Transverse colon (tissue), 4 donors: ENCODE measurements at regions not wholly inside any gene's neighbourhood (a gene's known extent, or its start where the extent isn't known, plus 50 kb on each side); places are given as distances from the start of the nearest gene placed in this dataset.

Source experiments
- DNase-seq: peaks from one replicate; pipeline ENCODE4 v3.0.0-alpha.2; 2019
- H3K27ac ChIP-seq, 4 donors: fragments of 200-600 bp; sonication (generic); 2 replicates each; pipeline ENCODE4 v1.5.1; 2016 to 2018; ENCODE audit warnings: inconsistent platforms in 4 of 4
- H3K27me3 ChIP-seq: fragments of 200-600 bp; sonication (generic); 2 replicates; pipeline ENCODE4 v1.5.1; 2017; ENCODE audit warnings: inconsistent platforms
- H3K36me3 ChIP-seq, 4 donors: fragments of 200-600 bp; sonication (generic); 2 replicates each; pipeline ENCODE4 v1.5.1; 2017 to 2019; ENCODE audit warnings: inconsistent platforms in 4 of 4
- H3K4me1 ChIP-seq, 4 donors: fragments of 200-600 bp; sonication (generic); 2 replicates each; pipeline ENCODE4 v1.5.1; 2017 to 2020; ENCODE audit warnings: inconsistent platforms in 4 of 4
- H3K4me3 ChIP-seq, 4 donors: fragments of 200-600 bp; sonication (generic); 1 replicate in 1 of 4; 2 replicates in 3 of 4; pipeline versions ENCODE4 v1.5.1 to v1.6.1; 2017 to 2019; ENCODE audit warnings: inconsistent platforms in 4 of 4
- H3K9me3 ChIP-seq, 2 donors: fragments of 200-600 bp; sonication (generic); 2 replicates each; pipeline ENCODE4 v1.5.1; 2017 to 2019; ENCODE audit warnings: inconsistent platforms in 2 of 2
- CTCF ChIP-seq, 5 experiments: fragments of 200-600 bp in 3 of 5; fragments of 450-650 bp in 2 of 5; sonication (generic) in 3 of 5; IDR thresholded peaks; 1 replicate in 2 of 5; 2 replicates in 3 of 5; pipeline ENCODE4 v1.5.1; 2016 to 2017; ENCODE audit warnings: antibody characterized with exemption in 5 of 5, inconsistent platforms in 3 of 5, mild to moderate bottlenecking in 2 of 5, moderate library complexity in 1 of 5
- EP300 ChIP-seq: sonication (generic); formaldehyde crosslinking; IDR thresholded peaks from one replicate; pipeline ENCODE4 v1.6.1; 2017; ENCODE audit warnings: antibody characterized with exemption, low read depth
- POLR2A ChIP-seq: fragments of 450-650 bp; IDR thresholded peaks from one replicate; pipeline ENCODE4 v1.6.1; 2016; ENCODE audit warnings: antibody characterized with exemption, mild to moderate bottlenecking, moderate library complexity
- POLR2AphosphoS5 ChIP-seq, 3 donors: sonication (generic); formaldehyde crosslinking; IDR thresholded peaks; one replicate each; pipeline ENCODE4 v1.6.1; 2016; ENCODE audit warnings: antibody characterized with exemption in 3 of 3
- WGBS, 2 donors: methylation state at CpG; one replicate each; pipeline ENCODE4 v1.1.5; 2018; ENCODE audit warnings: low coverage in 1 of 2; 5-methylcytosine and 5-hydroxymethylcytosine counted together
- in situ Hi-C, 4 donors: fragments of 200-750 bp; cut with MboI; loops; one replicate each; pipeline versions ENCODE4 v1.15.0 to v1.15.1; 2017; ENCODE audit warnings: low sequenced_read_pairs in 3 of 4, low pct_ligation_motif_present in 1 of 4, low pct_unique_long_range_greater_than_20kb in 1 of 4
- intact Hi-C: fragments of 100-400 bp; cut with DNase I; formaldehyde crosslinking; loops from one replicate; pipeline ENCODE4 v1.15.1; 2023; ENCODE audit warnings: low total_unique reads

DNA sequence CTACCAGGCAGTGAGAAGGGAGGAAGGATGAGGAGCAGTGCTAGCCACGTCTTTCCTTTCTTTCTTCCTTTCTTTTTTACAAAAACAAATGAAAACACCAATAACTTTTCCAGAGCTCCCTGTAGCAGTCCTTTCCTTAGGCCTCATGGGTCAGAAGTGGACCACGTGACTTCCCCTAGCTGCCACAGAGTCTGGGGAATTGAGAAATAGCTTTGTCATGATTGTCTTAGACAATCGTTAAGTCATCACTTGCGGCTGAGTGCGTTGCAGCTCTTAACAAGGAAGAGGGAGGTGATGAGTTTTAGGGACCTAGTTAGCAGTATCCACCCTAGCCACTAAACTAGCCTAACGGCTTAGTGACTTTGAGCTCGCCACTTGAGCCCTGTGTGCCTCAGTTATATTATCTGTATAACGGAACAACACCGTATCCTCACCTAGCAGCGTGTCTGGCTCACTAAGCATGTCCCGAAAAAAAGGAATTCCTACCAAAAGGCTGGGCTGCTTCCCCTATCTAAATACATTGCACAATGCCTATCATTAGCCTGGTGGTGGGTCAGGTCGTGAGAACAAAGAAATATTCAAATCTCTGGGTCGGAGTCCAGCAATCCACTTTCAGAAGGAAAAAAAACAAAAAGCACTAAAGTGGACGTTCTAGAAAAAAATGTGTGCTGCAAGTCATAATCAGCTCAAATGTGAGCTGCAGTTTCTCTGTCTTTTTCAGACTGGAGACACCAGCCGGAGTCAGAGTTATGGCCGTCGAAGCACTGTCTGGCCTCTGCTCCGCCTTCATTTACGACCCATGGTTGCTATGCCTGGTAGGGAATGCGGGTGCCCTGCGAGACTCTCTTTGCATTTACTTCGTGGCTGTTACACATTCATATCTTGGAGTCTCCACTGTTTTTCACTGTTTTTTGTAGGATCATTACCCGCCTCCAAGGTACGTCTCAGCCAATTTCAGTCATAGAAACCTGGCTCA is 338.5 kb upstream of the FOXK1 start:
- in situ Hi-C loops (loop anchor here in 1 of 4 donors (25.0 kb wide), 1 partner anchor 94 kb away; no protein-coding TSS in a partner anchor), intact Hi-C loops (no loop called here)
- H3K36me3 ChIP-seq, result no peaks in the 10 kb centered on the region
- H3K4me3 ChIP-seq, result no peak overlapping the region
- no peak overlapping the region for H3K27ac ChIP-seq
- H3K9me3 ChIP-seq, result no peaks in the 10 kb centered on the region
- no peak for DNase-seq
- 68 to 71% methylated on average over 20 to 24 of the region's 24 CpGs for WGBS, 2 donors
- H3K4me1 ChIP-seq, result no peaks in the 10 kb centered on the region
- TF ChIP-seq POLR2A (no peak), CTCF (IDR thresholded peaks at IDR 0.05) (no peak), EP300 (no peak), POLR2AphosphoS5 (IDR thresholded peaks at IDR 0.05) (no peak)
- no peaks in the 10 kb centered on the region for H3K27me3 ChIP-seq

- TF ChIP-seq CTCF (IDR thresholded peaks at IDR 0.05), result no peak
- no peak for TF ChIP-seq EP300
- TF ChIP-seq POLR2A, result no peak
- no peak for TF ChIP-seq POLR2AphosphoS5 (IDR thresholded peaks at IDR 0.05)
- 65 to 72% methylated on average over 2 to 5 of the region's 5 CpGs for WGBS, 2 donors
- Histone ChIP-seq H3K36me3 (no peaks in the 10 kb centered on the region), H3K27me3 (no peaks in the 10 kb centered on the region), H3K4me1 (no peaks in the 10 kb centered on the region), H3K27ac (no peak overlapping the region), H3K9me3 (no peaks in the 10 kb centered on the region), H3K4me3 (no peak overlapping the region)
- intact Hi-C loops, result no loop called here
- in situ Hi-C loops, result loop anchor here in 1 of 4 donors (25.0 kb wide), 1 partner anchor 92 kb away; no protein-coding TSS in a partner anchor
- no peak for DNase-seq
Observed at GRCh38 chr7:4345004-4345403, 337.1 kb upstream of the FOXK1 start.

GRCh38 chr7:4352069-4352468 is 330.0 kb upstream of the FOXK1 start:
- H3K36me3 ChIP-seq, result no peaks in the 10 kb centered on the region
- H3K4me3 ChIP-seq, result no peak overlapping the region
- H3K4me1 ChIP-seq, result no peaks in the 10 kb centered on the region
- intact Hi-C loops (no loop called here), in situ Hi-C loops (no loop called here)
- no peaks in the 10 kb centered on the region for H3K27me3 ChIP-seq
- WGBS, 2 donors, result 79 to 100% methylated on average over 1 of the region's 1 CpG
- no peak for TF ChIP-seq POLR2A
- no peak for TF ChIP-seq EP300
- TF ChIP-seq POLR2AphosphoS5 (IDR thresholded peaks at IDR 0.05), result no peak
- no peak for TF ChIP-seq CTCF (IDR thresholded peaks at IDR 0.05)
- DNase-seq, result no peak
- no peaks in the 10 kb centered on the region for H3K9me3 ChIP-seq
- H3K27ac ChIP-seq, result no peak overlapping the region

- WGBS, 2 donors, result 70 to 100% methylated on average over 1 to 5 of the region's 5 CpGs
- intact Hi-C loops, result no loop called here
- no peaks in the 10 kb centered on the region for H3K27me3 ChIP-seq
Observed at GRCh38 chr7:4361774-4362173, 320.3 kb upstream of the FOXK1 start.

More at GRCh38 chr7:4361774-4362173, 320.3 kb upstream of the FOXK1 start:
- in situ Hi-C loops, result no loop called here
- H3K36me3 ChIP-seq, result no peaks in the 10 kb centered on the region
- DNase-seq, result no peak
- TF ChIP-seq EP300 (no peak), POLR2AphosphoS5 (IDR thresholded peaks at IDR 0.05) (no peak), CTCF (IDR thresholded peaks at IDR 0.05) (no peak), POLR2A (no peak)
- no peaks in the 10 kb centered on the region for H3K4me1 ChIP-seq
- H3K9me3 ChIP-seq, result no peaks in the 10 kb centered on the region
- no peak overlapping the region for H3K4me3 ChIP-seq
- H3K27ac ChIP-seq, result no peak overlapping the region
